HG03460 (cell line): ENCODE measurements at regions not wholly inside any gene's neighbourhood (a gene's known extent, or its start where the extent isn't known, plus 50 kb on each side); places are given as distances from the start of the nearest gene placed in this dataset.

ENCODE experiments used
- ATAC-seq: cut with Tn5 transposase; IDR thresholded peaks from one replicate; pipeline ENCODE4 v1.9.1; 2021; ENCODE audit not compliant: unreplicated experiment

DNA sequence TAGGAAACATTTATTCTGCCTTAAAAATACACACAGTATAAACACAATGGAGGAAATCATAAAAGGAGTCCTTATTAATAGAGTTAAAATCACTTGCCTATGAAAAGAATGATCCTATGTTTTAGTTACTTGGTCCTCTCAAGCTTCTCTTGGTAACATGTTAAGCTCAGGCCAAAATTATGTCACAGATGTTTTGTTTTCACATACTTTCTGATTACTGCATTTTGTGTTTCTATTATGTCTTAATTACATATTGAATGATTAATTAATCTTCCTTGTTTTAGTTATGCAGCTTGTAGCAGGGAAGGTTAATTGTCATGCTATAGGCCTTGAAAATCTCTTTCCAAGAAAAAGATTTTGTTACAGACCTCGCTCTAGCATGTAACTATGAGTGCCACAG lies 406.0 kb downstream of the PLA2G4A start:
- ATAC-seq, result no peak

DNA sequence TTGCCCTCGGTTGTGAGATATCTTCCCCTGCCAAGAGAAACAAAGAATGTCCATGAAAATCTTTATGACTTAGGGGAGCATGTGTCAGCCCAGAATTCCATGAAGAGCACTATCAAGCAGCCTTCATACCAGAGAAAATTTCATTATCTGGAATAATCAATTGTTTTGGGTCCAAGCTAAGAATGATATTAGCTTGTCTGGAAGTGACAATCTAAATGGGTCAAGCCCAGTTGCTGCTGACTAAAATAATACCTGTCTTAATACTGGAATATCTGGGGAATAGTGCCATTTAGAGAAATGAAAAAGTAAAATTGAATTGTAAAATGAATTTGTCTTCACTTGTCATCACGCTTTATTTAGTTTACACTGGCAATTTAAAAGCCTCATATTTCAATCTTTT lies 407.4 kb downstream of the PLA2G4A start:
- ATAC-seq, result no peak

DNA sequence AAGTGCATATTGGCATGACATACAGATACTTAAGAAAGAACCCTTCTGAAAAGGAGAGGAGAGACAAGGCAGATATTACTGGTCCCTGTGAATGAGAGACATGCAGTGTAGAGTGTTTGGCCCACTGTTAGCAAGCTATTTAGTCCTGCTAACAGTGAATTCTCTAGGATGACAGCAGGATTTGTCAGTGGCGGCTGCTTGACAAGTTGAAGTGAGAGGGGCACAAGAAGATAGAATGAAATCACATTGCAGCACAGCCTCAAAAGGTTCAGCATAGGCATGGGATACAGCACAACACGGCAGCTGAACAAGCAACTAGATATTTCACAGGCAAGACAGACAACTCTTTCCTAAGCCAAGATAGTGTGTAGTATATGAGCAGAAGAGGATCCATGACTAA lies 407.9 kb downstream of the PLA2G4A start:
- no peak for ATAC-seq

DNA sequence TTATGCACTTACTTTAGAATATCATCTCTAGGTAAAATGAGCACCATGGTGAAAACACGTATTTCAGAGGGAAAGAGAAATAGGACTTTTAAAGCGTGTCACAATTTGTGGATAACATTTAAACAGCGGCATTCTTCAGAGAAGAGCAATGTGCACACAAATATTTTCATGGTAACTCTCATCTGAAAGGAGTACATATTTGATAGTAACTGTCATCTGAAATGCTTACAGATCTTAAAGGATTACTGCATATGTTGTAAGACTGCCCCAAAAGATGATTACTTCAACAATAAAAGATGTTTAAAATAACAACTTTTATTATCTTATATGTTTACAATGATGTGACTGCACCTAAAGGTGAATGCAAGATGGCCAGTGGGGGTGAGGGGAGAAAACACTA lies 408.8 kb downstream of the PLA2G4A start:
- no peak for ATAC-seq

DNA sequence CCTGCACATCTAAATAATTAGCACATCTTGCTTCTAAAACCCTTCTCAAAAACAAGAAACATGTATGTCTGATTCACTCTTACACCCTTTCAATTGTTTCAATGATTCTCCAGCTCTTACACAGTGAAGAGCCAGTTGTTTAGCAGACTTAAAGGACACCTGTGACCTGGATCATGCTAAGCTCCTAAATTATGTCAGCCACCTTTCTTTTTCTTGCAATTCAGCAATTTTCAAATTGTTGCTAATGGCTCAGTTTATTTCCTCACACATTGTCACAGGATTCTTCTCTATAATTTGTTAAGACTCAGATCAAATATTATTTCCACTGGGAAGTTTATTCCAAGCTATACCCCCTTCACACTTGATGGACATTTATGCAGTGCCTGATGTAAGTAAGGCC lies 413.2 kb downstream of the PLA2G4A start:
- no peak for ATAC-seq

DNA sequence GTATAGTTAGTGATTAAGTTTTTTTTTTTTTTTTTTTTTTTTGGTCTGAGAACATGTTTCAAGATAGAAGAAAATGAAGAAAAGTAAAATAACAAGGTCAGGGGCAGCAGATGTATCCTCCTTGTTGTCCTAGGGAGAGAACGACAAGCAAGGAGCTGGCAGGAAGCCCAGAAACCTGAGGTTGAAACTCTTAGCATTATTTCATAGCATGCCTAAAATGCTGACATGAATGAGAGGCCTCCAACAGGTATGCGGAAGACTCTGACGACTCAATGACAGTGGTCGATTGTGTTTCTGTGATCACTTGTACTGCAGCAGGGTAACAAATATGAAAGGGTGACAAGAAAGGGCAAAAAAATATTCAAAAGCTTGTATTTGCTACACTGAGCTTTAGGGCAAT lies 415.9 kb downstream of the PLA2G4A start:
- no peak for ATAC-seq

DNA sequence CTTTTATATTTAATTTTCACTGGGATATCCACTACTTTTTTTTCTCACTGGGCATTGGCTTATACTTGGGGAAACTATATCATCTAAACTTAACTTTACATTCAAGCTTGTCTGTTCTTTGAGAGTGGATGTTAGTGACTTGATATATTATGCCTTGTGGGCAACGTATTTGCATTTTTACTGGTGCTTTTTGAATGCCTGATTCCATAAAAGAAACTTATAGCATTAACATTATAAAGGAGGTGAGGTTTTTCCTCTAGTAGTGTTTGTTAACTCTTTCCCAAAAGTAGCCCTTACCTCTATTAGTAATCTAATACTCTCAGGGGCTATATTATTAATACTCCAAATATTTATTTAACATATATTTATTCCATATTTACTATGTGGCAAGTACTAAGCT lies 416.5 kb downstream of the PLA2G4A start:
- no peak for ATAC-seq

DNA sequence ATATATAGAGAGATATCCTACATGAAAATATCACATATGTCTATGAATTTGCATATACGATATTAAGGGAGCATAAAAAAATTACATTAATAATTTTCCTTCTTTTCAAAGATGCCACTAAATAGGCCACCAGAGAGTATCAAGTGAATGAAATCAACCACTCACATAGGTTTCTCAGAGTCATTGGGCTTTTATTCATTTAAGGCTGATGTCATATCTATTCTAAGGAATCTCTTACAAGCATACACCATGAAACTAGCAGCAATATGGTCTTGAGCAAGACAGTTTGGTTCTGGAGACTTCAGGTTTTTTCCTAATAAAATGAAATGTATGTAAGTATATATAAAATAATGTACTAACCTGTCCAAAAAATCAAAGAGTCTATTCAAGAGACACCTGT lies 420.4 kb downstream of the PLA2G4A start:
- no peak for ATAC-seq

DNA sequence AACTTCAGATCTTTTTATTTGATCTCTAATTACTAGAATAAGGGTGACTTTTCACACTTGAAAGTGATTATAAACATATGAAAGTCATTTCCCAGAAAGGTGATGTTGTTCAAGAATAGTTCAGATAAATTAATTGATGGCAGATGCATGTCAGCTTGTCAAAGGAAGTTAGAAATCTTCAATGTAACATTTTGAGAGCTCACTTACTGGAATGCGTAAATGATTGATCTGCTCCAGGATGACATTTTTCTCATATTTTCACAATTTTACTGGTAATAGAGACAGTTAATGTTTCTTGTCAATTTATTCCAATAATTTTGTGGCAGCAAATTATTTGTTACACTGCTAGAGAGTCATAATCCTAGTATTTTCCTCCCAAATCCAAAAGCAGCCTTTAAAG lies 424.2 kb downstream of the PLA2G4A start:
- ATAC-seq, result no peak

DNA sequence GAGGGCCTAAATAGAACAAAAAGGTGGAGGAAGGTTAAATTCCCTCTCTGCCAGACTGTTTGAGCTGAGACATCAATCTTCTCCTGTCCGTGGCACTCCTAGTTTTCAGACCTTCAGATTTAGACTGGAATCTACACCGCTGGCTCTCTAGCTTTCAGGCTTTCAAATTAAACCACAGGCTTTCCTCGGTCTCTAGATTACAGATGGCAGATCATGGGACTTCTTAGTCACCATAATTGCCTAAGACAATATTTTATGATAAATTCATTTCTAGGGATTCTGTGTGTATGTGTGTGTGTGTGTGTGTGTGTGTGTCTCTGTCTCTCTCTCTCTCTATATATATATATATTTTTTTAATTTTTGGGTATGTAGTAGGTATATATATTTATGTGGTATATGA lies 428.7 kb downstream of the PLA2G4A start:
- no peak for ATAC-seq

DNA sequence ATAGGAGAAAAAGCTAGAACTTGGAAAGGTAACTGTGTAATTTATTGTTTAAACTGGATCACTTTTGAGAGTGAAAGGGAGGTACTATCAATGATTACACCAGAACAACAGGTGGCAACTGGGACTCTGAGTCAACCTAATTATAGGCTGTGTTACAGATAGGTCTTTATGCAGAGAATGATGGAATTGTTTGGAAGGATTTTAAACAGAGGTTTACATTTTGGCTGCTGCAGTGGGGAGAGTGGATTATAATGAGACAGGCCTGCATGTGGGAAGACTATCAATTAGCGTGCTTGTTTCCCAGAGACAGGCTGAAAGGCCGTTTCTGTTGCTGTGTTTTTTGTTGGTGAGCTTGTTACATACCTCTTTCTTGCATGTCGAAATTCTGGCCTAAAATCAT lies 432.9 kb downstream of the PLA2G4A start:
- no peak for ATAC-seq

DNA sequence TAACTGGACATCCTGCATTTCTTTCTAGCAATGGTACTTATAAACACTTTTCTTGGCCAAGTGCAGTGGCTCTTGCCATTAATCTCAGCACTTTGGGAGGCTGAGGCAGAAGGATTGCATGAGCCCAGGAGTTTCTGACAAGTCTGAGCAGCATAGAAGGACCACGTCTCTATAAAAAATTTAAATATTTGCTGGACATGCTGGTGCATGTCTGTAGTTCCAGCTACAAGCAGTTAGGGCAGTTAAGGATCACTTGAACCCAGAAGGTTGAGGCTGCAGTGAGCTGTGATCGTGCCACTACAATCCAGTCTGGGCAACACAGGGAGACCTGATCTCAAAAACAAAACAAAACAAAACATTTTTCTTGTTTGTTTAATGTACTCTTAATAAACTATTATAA lies 434.0 kb downstream of the PLA2G4A start:
- no peak for ATAC-seq

DNA sequence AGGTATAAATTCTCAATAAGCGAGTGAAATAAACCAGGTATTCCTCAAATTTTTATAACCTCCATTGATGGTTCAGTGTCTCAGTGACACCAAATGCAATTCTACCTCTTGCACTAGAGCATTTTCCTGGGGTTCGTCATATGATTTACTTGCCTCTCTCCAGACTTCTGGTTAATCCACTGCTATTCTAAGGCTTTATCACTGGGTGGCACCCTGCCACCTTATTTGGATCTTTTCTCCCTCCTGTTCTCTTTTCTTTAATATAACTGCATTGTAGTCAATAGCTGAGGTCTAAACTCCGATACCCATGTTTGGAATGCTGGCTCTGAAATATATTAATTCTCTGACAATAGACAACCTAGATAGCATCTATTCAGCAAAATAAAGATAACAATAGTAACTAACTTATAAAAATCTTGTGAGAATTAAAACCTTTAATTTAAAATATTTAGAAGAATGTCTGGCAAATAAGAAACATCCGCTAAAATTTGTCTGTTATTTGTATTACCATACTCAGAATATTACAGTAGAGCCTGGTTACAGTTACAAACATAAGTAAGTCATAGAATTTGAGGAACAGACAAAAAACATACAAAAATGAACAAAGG lies 436.4 kb downstream of the PLA2G4A start:
- no peak for ATAC-seq

DNA sequence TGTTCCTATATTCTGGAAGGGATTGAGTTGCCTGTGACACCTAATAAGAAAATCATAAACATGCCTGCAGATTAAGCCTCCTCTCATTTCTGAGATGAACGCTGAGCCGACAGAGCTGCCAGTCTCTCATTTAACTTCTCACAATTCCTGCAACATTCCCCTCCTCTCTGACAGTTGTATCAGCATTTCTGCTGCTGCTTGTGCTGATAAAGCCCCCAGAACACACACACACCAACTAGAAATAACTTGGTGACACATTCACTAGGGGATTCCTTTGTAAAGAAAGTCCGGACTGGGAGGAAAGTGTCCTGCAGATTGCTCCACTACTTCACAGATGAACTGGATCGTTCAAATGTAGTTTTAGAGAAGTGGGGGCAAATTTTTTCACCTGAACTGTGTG lies 437.3 kb downstream of the PLA2G4A start:
- ATAC-seq, result no peak

DNA sequence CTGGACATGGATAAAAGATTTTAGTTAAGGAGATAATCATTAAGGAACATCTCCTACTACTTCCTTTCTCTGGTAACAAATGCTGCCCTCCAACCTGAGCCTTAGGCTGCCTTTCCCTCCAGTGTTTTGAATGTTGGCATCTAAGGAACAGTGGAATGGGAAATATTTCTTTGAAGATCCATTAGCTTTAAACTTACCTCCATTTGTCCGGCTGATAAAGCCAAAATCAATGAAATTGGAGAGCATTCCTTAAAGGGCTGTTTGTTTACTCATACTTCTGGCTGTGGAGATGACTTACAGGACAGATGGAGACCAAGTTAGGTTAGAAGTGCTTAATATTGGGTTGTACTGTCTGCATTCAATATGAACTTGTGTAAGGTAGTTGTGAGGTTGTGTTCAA lies 439.1 kb downstream of the PLA2G4A start:
- no peak for ATAC-seq

DNA sequence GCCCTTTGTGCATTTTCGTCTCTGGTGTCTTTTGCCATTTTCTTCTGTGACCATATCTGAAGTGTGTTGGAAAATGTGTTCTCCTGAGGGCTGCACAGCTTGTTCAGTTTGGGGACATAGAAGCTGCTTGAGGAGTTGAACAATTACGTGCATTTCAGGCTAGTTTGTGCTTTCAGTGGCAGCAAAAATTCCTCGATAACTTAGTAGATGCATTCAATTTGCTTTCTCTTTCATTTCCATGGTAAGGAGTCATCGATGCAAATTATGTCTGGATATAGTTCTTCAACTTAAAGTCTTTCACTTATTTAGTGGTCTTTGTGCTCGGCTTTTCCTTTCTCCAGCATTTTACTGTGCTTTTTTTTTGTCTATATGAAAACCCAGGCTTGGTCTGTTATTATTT lies 441.5 kb downstream of the PLA2G4A start:
- no peak for ATAC-seq

DNA sequence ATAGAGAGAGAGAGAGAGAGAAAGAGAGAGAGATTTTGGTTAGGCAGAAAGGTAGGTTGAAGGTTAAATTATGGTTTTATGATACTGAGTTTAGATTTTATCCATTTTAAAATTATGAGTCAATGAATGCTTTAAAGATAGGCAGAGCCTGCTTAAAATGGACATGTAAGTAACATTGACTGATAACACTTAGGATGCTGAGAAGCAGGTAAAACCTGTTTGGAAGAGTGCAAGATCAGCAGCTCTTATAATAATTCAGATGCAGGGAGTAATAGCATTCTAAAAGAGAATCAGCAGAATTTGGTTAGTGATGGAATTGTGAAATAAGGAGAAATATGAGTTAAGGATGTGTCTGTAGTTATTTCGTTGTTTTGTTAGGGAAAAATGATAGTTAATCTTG lies 446.6 kb downstream of the PLA2G4A start:
- ATAC-seq, result no peak

DNA sequence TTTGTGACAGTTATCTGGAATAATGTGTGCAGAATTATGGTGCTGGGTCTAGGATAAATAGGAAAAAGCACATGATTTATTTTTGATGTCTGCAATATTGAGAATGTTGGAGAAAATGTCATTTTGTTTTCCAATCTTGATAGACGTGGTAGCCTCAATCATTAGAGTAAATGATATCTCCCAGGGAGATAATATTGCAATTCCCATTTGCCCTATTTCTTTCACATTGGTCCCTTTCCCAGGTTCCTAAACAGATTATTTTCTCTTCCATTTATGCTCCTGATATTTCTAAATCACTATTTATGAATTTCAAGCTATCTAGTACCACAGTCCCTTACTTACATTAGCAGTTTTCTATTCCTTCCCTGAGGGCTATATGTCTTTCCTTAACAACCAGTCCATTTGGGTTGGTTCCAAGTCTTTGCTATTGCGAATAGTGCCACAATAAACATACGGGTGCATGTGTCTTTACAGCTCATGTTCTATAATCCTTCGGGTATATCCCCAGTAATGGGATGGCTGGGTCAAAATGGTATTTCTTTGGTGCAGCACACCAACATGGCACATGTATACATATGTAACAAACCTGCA lies 447.3 kb downstream of the PLA2G4A start:
- ATAC-seq, result no peak

DNA sequence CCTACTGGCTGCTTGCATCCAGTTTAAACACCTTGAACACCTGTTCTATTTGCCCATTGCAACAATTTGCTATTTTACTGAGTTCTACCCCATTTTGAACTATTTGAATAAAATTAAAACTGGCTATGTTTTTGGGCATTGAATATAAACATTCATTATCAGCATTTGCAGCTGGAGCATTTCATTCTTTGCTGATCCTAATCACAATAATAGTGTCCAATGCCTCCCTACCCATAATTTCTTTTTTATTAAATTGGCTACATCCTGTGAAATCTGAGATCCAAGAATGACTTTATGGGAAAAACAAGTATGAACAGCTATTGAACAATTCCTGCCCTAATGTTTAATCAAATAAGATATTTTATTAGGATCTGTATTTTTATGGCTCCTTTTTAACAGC lies 447.9 kb downstream of the PLA2G4A start:
- no peak for ATAC-seq

DNA sequence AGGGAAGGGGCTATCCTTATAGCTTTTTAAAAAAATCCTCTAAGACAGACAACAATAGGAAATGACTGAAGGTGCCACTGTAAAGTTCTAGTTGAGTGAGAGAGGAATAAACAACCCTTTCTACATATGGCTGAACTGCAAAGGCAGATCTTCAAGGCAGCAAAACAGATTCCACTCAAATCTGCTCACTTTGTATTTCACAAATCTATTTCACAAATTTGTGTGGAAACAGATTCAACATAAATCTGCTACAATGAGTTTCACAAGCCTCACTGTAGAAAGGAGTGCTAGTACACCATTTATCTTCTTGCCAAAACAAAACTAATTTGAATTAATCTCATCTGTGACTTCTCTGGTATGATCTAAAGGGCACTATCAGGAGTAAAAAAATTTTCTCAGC lies 451.3 kb downstream of the PLA2G4A start:
- ATAC-seq, result no peak

DNA sequence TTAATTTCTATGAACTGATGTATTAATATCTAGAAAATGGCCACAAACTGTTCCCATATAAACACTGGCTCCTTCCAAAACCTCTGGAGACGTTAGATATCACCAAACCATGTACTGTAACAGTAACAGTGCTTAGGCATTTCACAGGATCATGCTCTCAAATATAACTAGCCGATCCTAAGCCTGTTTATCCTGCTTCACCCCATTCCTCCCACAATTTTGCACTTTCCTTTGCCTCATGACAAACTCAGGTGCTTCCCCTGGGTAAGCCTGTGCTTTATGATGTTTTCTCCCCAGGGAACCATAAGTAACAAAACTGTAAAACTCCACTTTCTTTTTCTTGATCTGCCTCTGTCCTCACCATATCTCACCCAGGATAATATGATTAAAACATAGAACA lies 452.3 kb downstream of the PLA2G4A start:
- ATAC-seq, result no peak

DNA sequence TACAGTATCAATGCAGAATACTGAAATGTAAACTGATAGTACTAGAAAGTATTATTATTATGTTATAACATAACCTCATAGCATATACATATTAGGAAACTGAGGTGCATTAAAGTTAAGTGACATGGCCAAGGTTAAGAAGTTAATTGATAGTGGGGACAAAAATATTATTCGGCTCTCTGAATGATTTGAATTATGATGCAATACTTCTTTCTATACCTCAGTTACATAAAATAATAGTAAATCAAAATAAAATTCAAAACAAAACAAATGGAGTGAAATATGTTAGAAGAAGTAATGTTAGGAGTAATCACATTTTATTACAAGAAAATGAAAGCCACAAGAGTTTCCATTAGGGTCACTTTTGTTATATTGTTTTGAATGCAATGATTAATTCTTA lies 455.2 kb downstream of the PLA2G4A start:
- no peak for ATAC-seq

DNA sequence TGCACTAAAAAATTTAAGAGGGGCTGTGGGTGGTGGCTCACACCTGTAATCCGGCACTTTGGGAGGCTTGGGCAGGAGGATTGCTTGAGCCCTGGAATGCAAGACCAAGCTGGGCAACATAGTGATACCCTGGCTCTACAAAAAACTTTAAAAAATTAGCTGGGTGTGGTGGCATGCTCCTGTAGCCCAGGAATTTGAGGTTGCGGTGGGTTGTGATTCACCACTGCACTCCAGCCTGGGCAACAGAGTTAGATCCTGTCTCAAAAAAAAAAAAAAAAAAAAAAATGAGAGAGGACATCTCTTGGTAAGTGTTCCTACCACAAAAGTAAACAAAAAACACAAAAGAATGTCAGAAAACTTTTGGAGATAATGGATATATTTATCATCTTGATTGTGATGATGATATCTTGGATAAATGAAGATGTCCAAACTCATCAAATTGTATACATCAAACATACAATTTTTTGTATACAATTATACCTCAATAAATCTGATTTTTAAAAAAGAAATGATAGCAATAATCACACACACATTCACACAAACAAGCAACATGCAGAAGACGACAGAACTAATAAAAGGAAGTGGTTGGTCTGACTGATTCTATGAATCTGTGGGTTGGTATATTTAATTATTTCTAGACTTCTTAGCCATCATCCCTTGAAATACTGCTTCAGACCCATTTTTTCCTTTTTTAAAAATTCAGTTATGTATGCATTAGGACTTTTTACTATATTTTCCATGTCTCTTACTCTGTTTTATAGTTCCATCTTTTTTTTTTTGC lies 465.9 kb downstream of the PLA2G4A start:
- no peak for ATAC-seq
